Endothelial cell of umbilical vein (primary cell): ENCODE measurements at regions not wholly inside any gene's neighbourhood (a gene's known extent, or its start where the extent isn't known, plus 50 kb on each side); places are given as distances from the start of the nearest gene placed in this dataset.

Source experiments
- EZH2 ChIP-seq: IDR thresholded peaks from 2 replicates; pipeline ENCODE4 v1.6.1; 2012; ENCODE audit warnings: borderline replicate concordance, low read depth, mild to moderate bottlenecking, moderate library complexity, low read length, inconsistent platforms; ENCODE audit not compliant: severe bottlenecking
- POLR2A ChIP-seq: IDR thresholded peaks from 2 replicates; pipeline ENCODE4 v1.6.1; 2012; ENCODE audit warnings: low read depth, mild to moderate bottlenecking, control low read depth, low read length
- POLR2AphosphoS5 ChIP-seq: IDR thresholded peaks from 2 replicates; pipeline ENCODE4 v1.6.1; 2012; ENCODE audit warnings: low read depth, mild to moderate bottlenecking, control low read depth, low read length, moderate library complexity; ENCODE audit not compliant: insufficient read depth
- TF ChIP-seq, protein P1 (sequence below), 2 donors: IDR thresholded peaks; 1 replicate in 1 of 2; 2 replicates in 1 of 2; pipeline ENCODE4 v1.5.1; 2011; ENCODE audit warnings: low read length in 2 of 2, mild to moderate bottlenecking in 2 of 2, moderate library complexity in 2 of 2, control low read depth in 1 of 2, inconsistent platforms in 1 of 2, low read depth in 1 of 2; ENCODE audit not compliant: insufficient read depth in 1 of 2; ENCODE audit errors: extremely low read depth in 1 of 2

- TF ChIP-seq, protein P1, sequence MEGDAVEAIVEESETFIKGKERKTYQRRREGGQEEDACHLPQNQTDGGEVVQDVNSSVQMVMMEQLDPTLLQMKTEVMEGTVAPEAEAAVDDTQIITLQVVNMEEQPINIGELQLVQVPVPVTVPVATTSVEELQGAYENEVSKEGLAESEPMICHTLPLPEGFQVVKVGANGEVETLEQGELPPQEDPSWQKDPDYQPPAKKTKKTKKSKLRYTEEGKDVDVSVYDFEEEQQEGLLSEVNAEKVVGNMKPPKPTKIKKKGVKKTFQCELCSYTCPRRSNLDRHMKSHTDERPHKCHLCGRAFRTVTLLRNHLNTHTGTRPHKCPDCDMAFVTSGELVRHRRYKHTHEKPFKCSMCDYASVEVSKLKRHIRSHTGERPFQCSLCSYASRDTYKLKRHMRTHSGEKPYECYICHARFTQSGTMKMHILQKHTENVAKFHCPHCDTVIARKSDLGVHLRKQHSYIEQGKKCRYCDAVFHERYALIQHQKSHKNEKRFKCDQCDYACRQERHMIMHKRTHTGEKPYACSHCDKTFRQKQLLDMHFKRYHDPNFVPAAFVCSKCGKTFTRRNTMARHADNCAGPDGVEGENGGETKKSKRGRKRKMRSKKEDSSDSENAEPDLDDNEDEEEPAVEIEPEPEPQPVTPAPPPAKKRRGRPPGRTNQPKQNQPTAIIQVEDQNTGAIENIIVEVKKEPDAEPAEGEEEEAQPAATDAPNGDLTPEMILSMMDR (IDR thresholded peaks at IDR 0.05; ENCODE audit: extremely low read depth in 1 of 2, insufficient read depth in 1 of 2, low read depth in 1 of 2, low read length in 2 of 2): no peak
- no peak for TF ChIP-seq POLR2AphosphoS5
- no peak for TF ChIP-seq POLR2A
- no peak for TF ChIP-seq EZH2
Observed at GRCh38 chr2:51322613-51323012, 290.7 kb upstream of the NRXN1 start.
